ENCODE measurements at regions not wholly inside any gene's neighbourhood (a gene's known extent, or its start where the extent isn't known, plus 50 kb on each side); places are given as distances from the start of the nearest gene placed in this dataset.

GRCh38 chr13:26989261-26989956, 182.2 kb downstream of the USP12 start:
- TF ChIP-seq SIRT6 (IDR thresholded peaks at IDR 0.05; ENCODE audit: low read length), result no peak
- TF ChIP-seq TEAD4 (IDR thresholded peaks at IDR 0.05; ENCODE audit: low read depth, low read length), result no peak
- no peak for TF ChIP-seq SIX5 (IDR thresholded peaks at IDR 0.05; ENCODE audit: low read depth, low read length)
- no peak for TF ChIP-seq POU5F1 (IDR thresholded peaks at IDR 0.05; ENCODE audit: low read depth, low read length)
- TF ChIP-seq TAF1 (IDR thresholded peaks at IDR 0.05; ENCODE audit: low read depth, low read length), result no peak
- no peak for TF ChIP-seq CHD2 (IDR thresholded peaks at IDR 0.05; ENCODE audit: low read length)
- TF ChIP-seq JUND (IDR thresholded peaks at IDR 0.05; ENCODE audit: low read length), result no peak
- no peak for TF ChIP-seq CTCF (IDR thresholded peaks at IDR 0.05; ENCODE audit: control extremely low read depth in 1 of 3, insufficient read depth in 1 of 3, low read depth in 1 of 3, low read length in 3 of 3)
- no peak for TF ChIP-seq CBX5 (IDR thresholded peaks at IDR 0.05; ENCODE audit: low read depth, low read length)
- no peak for TF ChIP-seq RXRA (IDR thresholded peaks at IDR 0.05; ENCODE audit: insufficient read depth, low read depth, low read length)
- TF ChIP-seq BACH1 (IDR thresholded peaks at IDR 0.05; ENCODE audit: low read length), result no peak
- Histone ChIP-seq H3K18ac (ENCODE audit: extremely low read depth, low read length) (no peak overlapping the region), H2BK120ac (replicated peaks; ENCODE audit: low read depth, low read length) (no peak overlapping the region), H4K8ac (ENCODE audit: extremely low read depth, insufficient read depth, low read length) (peak overlapping the region; percentile 9; the same call in 1 of the 2 replicates), H3K79me1 (ENCODE audit: low read depth, low read length) (no peaks in the 10 kb centered on the region), H3K27ac (ENCODE audit: low read depth, low read length) (no peak overlapping the region), H3K4me1 (replicated peaks in 1 of 4; ENCODE audit: control insufficient read depth in 3 of 4, insufficient read depth in 4 of 4, low read length in 3 of 4) (no peaks in the 10 kb centered on the region), H2BK5ac (ENCODE audit: low read depth, low read length) (no peak overlapping the region; the same call in 1 of the 2 replicates), H2AFZ (ENCODE audit: low read length) (no peak overlapping the region), H3K23me2 (ENCODE audit: low read depth, low read length) (no peaks in the 10 kb centered on the region), H3K9ac (replicated peaks in 1 of 4; ENCODE audit: extremely low read depth in 1 of 4, low read depth in 3 of 4, low read length in 3 of 4) (no peak overlapping the region; a peak in 1 of 7 replicates), H3K23ac (ENCODE audit: insufficient read length) (no peak overlapping the region), H2BK15ac (ENCODE audit: low read length) (no peak overlapping the region), H4K5ac (ENCODE audit: insufficient read length, low read depth, low read length) (no peak overlapping the region), H4K20me1 (replicated peaks in 1 of 2; ENCODE audit: control insufficient read depth in 1 of 2, insufficient read depth in 2 of 2, low read length in 2 of 2) (no peaks in the 10 kb centered on the region), H3K4ac (replicated peaks; ENCODE audit: insufficient read length, low read depth, low read length) (no peak overlapping the region), H4K91ac (replicated peaks; ENCODE audit: insufficient read length, low read length) (no peak overlapping the region), H2BK12ac (ENCODE audit: low read depth, low read length) (no peak overlapping the region), H2AK5ac (ENCODE audit: low read depth, low read length) (no peak overlapping the region), H3K36me3 (ENCODE audit: control insufficient read depth in 2 of 4, insufficient read depth in 4 of 4, low read length in 3 of 4) (no peaks in the 10 kb centered on the region), H3K4me3 (ENCODE audit: extremely low read depth in 1 of 4, insufficient read depth in 2 of 4, low read depth in 3 of 4, low read length in 4 of 4) (no peak overlapping the region), H3K14ac (ENCODE audit: insufficient read length) (no peak overlapping the region), H3K4me2 (ENCODE audit: insufficient read depth in 1 of 2, low read depth in 2 of 2, low read length in 2 of 2) (no peak overlapping the region), H2BK20ac (ENCODE audit: low read length) (no peak overlapping the region), H3K27me3 (replicated peaks in 1 of 4; ENCODE audit: control insufficient read depth in 3 of 4, extremely low read depth in 1 of 4, insufficient read depth in 3 of 4, low read length in 3 of 4) (no peaks in the 10 kb centered on the region), H3K79me2 (ENCODE audit: control insufficient read depth in 1 of 2, insufficient read depth in 2 of 2, low read length in 2 of 2) (no peaks in the 10 kb centered on the region), H3K9me3 (ENCODE audit: insufficient read depth in 2 of 2, low read depth in 1 of 2, low read length in 1 of 2) (no peaks in the 10 kb centered on the region), H3K56ac (replicated peaks; ENCODE audit: insufficient read length, low read depth, low read length) (no peak overlapping the region)
- WGBS, 2 experiments (ENCODE audit: extremely low coverage in 1 of 2, insufficient coverage in 1 of 2, insufficient read length in 1 of 2, insufficient replicate concordance in 2 of 2, low coverage in 1 of 2, low lambda C conversion rate in 2 of 2, missing lambda C conversion rate in 1 of 2), result 88% methylated on average over 15 of the region's 15 CpGs; no CpG with 5 or more reads in 1 of the 2 experiments
- ChIA-PET CTCF (ENCODE audit: partially characterized antibody) (interaction anchor here (0.7 to 8.6 kb wide), 7 partner anchors 12 to 371 kb away, joined by 3 to 164 read pairs (median 5); no protein-coding TSS in a partner anchor), POLR2A (ENCODE audit: partially characterized antibody) (interaction anchor here (0.6 kb wide), 1 partner anchor 35 kb away, joined by 4 read pairs; no protein-coding TSS in a partner anchor)
- FAIRE-seq (no peak), DNase-seq (ENCODE audit: low read depth in 1 of 2, low spot score in 2 of 2) (no peak)

Data from H1 (cell line).